ENCODE measurements at regions not wholly inside any gene's neighbourhood (a gene's known extent, or its start where the extent isn't known, plus 50 kb on each side); places are given as distances from the start of the nearest gene placed in this dataset.

DNA sequence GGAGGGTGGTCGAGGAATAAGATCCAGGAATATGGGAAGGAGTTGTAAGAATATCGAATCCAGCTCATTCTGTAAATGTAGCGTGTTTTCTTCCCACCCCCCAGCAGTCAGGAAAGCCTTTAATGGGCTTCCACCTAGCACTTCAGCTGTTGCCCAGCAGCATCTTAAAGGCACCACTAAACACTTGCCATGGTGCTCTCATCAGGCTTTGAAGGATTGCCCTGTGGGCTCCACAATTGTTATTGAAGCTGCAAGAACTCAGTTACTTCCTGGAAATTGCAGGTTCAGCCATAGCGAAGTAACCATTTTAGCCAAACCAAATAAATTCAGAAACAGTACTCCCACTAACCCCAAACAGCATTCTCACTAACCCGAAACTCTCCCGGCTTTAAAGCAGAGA is 511.2 kb downstream of the PLPP3 start (continued):
- TF ChIP-seq FOXM1 (IDR thresholded peaks at IDR 0.05; ENCODE audit: low read depth, low read length) (no peak), IRF4 (IDR thresholded peaks at IDR 0.05; ENCODE audit: low read depth, low read length) (no peak), TBL1XR1 (IDR thresholded peaks at IDR 0.05; ENCODE audit: low read depth, low read length) (no peak)

DNA sequence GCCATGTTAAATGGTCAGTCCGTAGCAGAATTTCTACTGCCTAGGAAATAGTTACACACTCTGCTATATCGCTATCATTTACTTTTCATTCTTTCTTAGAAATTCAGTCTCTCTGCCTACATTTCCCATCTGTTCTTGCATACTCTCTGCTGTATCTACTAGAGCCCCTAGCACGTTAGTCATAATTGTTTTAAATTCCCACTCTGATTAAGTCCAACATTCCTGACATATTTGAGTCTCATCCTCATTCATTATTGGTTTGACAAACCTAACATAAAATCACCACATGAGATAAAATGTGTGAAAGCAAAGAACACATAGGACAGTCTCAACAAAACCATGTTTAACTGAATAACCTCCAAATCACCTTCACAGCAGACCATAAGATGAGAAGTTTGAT is 513.6 kb downstream of the PLPP3 start:
- no peak overlapping the region for H3K9ac ChIP-seq (ENCODE audit: control insufficient read depth, insufficient read depth, low read length)
- RAD21 ChIA-PET (ENCODE audit: unreplicated experiment): no interaction called here
- H2AFZ ChIP-seq (ENCODE audit: control insufficient read depth, low read depth, low read length): no peak overlapping the region
- no peaks in the 10 kb centered on the region for H4K20me1 ChIP-seq (ENCODE audit: control insufficient read depth, insufficient read depth)
- no peaks in the 10 kb centered on the region for H3K9me3 ChIP-seq (replicated peaks; ENCODE audit: control insufficient read depth, insufficient read depth, low read length)
- TF ChIP-seq ZZZ3 (IDR thresholded peaks at IDR 0.05; ENCODE audit: control insufficient read depth, insufficient read length, low read depth) (no peak), SRF (IDR thresholded peaks at IDR 0.05; ENCODE audit: low read depth in 2 of 2, low read length in 2 of 2) (no peak), ZBED1 (IDR thresholded peaks at IDR 0.05; ENCODE audit: borderline replicate concordance) (no peak), YY1 (IDR thresholded peaks at IDR 0.05; ENCODE audit: low read depth, low read length) (no peak), ZNF622 (IDR thresholded peaks at IDR 0.05) (no peak), DPF2 (IDR thresholded peaks at IDR 0.05) (no peak), EZH2 (IDR thresholded peaks at IDR 0.05; ENCODE audit: borderline replicate concordance, control insufficient read depth, low read depth, low read length) (no peak), MXI1 (IDR thresholded peaks at IDR 0.05; ENCODE audit: low read depth, low read length) (no peak), ZSCAN29 (IDR thresholded peaks at IDR 0.05) (no peak), RUNX3 (IDR thresholded peaks at IDR 0.05; ENCODE audit: low read length) (no peak), CREM (IDR thresholded peaks at IDR 0.05; ENCODE audit: low read depth) (no peak), NFIC (IDR thresholded peaks at IDR 0.05; ENCODE audit: low read depth, low read length) (no peak)
- TF ChIP-seq, protein P1, sequence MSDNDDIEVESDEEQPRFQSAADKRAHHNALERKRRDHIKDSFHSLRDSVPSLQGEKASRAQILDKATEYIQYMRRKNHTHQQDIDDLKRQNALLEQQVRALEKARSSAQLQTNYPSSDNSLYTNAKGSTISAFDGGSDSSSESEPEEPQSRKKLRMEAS (IDR thresholded peaks at IDR 0.05; ENCODE audit: low read depth, low read length): no peak
- TF ChIP-seq, protein P2, sequence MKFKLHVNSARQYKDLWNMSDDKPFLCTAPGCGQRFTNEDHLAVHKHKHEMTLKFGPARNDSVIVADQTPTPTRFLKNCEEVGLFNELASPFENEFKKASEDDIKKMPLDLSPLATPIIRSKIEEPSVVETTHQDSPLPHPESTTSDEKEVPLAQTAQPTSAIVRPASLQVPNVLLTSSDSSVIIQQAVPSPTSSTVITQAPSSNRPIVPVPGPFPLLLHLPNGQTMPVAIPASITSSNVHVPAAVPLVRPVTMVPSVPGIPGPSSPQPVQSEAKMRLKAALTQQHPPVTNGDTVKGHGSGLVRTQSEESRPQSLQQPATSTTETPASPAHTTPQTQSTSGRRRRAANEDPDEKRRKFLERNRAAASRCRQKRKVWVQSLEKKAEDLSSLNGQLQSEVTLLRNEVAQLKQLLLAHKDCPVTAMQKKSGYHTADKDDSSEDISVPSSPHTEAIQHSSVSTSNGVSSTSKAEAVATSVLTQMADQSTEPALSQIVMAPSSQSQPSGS (IDR thresholded peaks at IDR 0.05; ENCODE audit: low read length): no peak
- TF ChIP-seq, protein P3, sequence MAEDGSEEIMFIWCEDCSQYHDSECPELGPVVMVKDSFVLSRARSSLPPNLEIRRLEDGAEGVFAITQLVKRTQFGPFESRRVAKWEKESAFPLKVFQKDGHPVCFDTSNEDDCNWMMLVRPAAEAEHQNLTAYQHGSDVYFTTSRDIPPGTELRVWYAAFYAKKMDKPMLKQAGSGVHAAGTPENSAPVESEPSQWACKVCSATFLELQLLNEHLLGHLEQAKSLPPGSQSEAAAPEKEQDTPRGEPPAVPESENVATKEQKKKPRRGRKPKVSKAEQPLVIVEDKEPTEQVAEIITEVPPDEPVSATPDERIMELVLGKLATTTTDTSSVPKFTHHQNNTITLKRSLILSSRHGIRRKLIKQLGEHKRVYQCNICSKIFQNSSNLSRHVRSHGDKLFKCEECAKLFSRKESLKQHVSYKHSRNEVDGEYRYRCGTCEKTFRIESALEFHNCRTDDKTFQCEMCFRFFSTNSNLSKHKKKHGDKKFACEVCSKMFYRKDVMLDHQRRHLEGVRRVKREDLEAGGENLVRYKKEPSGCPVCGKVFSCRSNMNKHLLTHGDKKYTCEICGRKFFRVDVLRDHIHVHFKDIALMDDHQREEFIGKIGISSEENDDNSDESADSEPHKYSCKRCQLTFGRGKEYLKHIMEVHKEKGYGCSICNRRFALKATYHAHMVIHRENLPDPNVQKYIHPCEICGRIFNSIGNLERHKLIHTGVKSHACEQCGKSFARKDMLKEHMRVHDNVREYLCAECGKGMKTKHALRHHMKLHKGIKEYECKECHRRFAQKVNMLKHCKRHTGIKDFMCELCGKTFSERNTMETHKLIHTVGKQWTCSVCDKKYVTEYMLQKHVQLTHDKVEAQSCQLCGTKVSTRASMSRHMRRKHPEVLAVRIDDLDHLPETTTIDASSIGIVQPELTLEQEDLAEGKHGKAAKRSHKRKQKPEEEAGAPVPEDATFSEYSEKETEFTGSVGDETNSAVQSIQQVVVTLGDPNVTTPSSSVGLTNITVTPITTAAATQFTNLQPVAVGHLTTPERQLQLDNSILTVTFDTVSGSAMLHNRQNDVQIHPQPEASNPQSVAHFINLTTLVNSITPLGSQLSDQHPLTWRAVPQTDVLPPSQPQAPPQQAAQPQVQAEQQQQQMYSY (CRISPR knock-in tag; IDR thresholded peaks at IDR 0.05): no peak
- TF ChIP-seq, protein P4, sequence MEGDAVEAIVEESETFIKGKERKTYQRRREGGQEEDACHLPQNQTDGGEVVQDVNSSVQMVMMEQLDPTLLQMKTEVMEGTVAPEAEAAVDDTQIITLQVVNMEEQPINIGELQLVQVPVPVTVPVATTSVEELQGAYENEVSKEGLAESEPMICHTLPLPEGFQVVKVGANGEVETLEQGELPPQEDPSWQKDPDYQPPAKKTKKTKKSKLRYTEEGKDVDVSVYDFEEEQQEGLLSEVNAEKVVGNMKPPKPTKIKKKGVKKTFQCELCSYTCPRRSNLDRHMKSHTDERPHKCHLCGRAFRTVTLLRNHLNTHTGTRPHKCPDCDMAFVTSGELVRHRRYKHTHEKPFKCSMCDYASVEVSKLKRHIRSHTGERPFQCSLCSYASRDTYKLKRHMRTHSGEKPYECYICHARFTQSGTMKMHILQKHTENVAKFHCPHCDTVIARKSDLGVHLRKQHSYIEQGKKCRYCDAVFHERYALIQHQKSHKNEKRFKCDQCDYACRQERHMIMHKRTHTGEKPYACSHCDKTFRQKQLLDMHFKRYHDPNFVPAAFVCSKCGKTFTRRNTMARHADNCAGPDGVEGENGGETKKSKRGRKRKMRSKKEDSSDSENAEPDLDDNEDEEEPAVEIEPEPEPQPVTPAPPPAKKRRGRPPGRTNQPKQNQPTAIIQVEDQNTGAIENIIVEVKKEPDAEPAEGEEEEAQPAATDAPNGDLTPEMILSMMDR (IDR thresholded peaks at IDR 0.05 in 2 of 3, conservative IDR thresholded peaks at IDR 0.05 in 1 of 3; ENCODE audit: control insufficient read depth in 2 of 3, extremely low read depth in 1 of 3, insufficient read depth in 1 of 3, low read depth in 3 of 3, low read length in 3 of 3): no peak
- WGBS (ENCODE audit: insufficient coverage, insufficient replicate concordance, low lambda C conversion rate, missing lambda C conversion rate): 29% methylated on average over 3 of the region's 3 CpGs
- H3K79me2 ChIP-seq (ENCODE audit: control insufficient read depth, insufficient read depth, low read length): no peaks in the 10 kb centered on the region
- intact Hi-C loops (cut with micrococcal nuclease; ENCODE audit: unreplicated experiment): no loop called here
- in situ Hi-C loops (cut with MboI): no loop called here
- H3K27ac ChIP-seq (ENCODE audit: control insufficient read depth, insufficient read depth): no peak overlapping the region
- SMC1A ChIA-PET (ENCODE audit: uncharacterized antibody, unreplicated experiment): no interaction called here
- ATAC-seq (no peak), FAIRE-seq (no peak), DNase-seq (ENCODE audit: low read depth, low spot score) (no peak)
- BruUV-seq (replicated peaks): no TSS peak
- POLR2A ChIA-PET: no interaction called here
- H3K36me3 ChIP-seq (ENCODE audit: control insufficient read depth in 2 of 2, insufficient read depth in 2 of 2, low read length in 1 of 2): no peaks in the 10 kb centered on the region
- H3K4me2 ChIP-seq (ENCODE audit: control insufficient read depth, insufficient read depth): no peak overlapping the region
- CTCF ChIA-PET: no interaction called here
- no peak overlapping the region for H3K4me3 ChIP-seq
- no peaks in the 10 kb centered on the region for H3K27me3 ChIP-seq (replicated peaks in 1 of 2; ENCODE audit: control insufficient read depth in 2 of 2, insufficient read depth in 2 of 2, low read length in 1 of 2)
- H3K4me1 ChIP-seq (ENCODE audit: control insufficient read depth, insufficient read depth, low read length): peaks cover 8% of the 10 kb centered on the region
